ENCODE measurements at regions not wholly inside any gene's neighbourhood (a gene's known extent, or its start where the extent isn't known, plus 50 kb on each side); places are given as distances from the start of the nearest gene placed in this dataset.
"Not testable (repeated sequence)": the region's sequence is repeated elsewhere in the genome, so short reads cannot be mapped to it uniquely, and the experiment has no call there.

GRCh38 chr13:87981416-87981815 lies 310.2 kb downstream of the SLITRK5 start:
- peak in 1 of 3 donors; percentile 16 for DNase-seq

DNA sequence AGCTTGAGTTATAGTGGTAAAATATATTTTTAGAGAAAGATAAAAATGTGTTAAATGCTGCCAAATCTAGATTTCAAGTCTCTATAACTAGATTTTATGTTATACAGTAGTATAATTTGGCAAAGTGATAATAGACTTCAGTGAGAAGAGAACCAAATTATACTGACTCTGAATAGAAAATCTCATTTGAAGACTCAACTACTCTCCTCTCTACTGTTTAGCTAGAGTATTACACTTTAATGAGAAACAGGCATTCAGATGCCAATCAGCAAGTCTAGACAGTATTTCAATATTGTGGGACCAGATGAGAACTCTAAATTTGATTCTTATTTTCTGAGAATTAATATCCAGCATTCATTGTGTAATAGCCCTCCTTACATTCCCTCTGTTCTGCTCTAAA lies 311.2 kb downstream of the SLITRK5 start:
- no peak for DNase-seq

GRCh38 chr13:87986639-87987250 lies 315.6 kb downstream of the SLITRK5 start:
- DNase-seq: no peak

- no peak for DNase-seq
Observed at GRCh38 chr13:87998081-87998480, 326.9 kb downstream of the SLITRK5 start.

DNA sequence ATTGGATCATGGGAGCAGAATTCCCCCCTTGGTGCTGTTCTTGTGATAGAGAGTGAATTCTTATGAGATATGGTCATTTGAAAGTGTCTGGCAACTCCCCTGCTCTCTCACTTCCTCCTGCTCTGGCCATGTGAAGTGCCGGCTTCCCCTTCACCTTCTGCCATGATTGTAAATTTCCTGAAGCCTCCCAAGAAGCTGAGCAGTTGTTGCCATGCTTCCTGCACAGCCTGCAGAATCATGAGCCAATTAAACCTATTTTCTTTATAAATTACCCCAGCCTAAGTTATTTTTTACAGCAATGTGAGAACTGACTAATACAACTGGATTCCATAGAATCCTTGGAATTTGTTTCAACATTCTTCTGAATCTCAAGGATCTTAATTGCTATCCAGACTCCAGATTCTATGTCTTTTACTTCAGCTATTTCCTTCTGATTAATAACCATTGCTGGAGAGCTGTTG lies 328.1 kb downstream of the SLITRK5 start:
- DNase-seq: peak in 2 of 3 donors; percentile 14 to 39

DNA sequence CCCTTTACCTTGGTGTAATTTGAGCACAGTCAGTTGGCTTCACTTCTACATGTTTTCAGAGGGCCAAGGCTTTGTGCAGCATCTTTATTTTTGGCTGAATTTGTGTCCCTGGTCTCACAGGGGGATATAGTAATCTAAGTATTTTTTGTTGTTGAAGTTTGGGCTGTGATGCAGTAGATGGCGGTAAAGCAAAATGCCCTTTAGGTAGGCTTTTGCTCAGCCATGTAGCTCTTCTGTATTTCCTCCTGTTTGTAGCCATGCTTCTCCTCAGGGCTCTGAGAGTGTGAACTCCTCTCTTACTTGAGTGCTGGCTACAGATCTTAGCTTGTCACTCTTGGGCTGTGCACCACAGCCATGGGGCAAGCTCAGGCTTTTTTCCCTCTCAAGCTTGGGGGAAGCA lies 328.6 kb downstream of the SLITRK5 start:
- DNase-seq: no peak

DNA sequence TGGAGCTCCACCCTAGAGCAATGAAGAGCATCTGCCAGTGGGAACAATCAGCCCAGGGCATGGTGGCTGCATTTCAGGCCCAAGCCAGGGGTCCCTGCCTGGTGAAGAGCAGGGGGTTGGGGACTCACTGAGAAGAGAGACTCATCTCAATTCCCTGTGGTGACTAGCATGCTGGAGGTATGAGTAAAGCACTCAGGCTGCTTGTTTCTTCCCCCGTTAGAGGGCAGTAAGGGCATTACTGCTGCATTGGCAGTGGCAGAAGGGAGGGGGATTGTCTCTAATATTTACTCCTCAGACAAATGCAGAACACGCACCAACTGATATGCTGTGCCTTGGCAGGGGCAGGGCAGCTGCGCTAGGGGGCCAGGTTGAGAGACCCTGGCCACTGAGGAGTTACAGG lies 329.1 kb downstream of the SLITRK5 start:
- DNase-seq: no peak

DNA sequence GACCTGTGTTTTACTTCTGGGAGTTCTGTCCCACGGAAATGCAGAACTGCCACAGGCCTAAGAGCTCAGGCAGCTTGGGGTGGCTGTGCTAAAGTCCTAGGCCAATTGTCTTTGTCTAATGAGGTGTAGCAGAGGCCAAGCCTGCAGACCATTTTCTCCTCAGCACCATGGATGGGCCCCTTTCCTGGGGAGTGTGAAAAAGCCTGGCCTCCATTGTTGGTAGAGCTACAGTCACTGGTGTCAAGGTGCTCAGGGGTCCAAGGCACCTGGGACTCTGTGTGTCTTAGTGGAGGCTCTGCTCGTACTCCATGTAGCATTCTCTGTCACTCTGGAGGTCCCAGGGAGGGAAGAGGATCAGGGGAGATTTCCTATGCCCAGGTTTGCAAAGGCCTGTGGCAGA lies 329.6 kb downstream of the SLITRK5 start:
- DNase-seq: no peak

DNA sequence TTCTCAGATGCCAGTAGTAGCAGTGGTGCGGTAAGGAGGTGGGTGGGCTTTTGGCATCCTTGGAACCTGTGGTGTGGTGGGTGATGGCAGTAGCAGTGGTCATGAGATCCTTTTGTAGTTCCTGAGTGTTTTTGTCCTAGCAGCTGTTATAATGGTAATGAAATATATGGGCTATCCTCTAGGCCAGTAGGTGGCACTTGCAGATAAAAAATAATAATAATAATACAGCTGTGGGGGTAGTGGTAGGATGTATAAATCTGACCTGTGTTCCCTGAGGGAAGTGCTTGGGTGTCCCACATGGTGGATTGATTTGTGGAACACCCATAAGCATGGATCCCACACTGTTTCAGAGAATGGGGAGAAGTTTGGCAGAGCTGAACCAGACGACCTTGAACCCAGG lies 334.0 kb downstream of the SLITRK5 start:
- no peak for DNase-seq

GRCh38 chr13:88014527-88014926 lies 343.4 kb downstream of the SLITRK5 start:
- DNase-seq: no peak

- DNase-seq: no peak
Observed at GRCh38 chr13:88022431-88023208, 351.4 kb downstream of the SLITRK5 start.

- DNase-seq: peak in 2 of 3 donors; percentile 26 to 51
Observed at GRCh38 chr13:88026241-88026640, 355.1 kb downstream of the SLITRK5 start.

GRCh38 chr13:88031980-88032559 lies 360.9 kb downstream of the SLITRK5 start:
- no peak for DNase-seq

DNA sequence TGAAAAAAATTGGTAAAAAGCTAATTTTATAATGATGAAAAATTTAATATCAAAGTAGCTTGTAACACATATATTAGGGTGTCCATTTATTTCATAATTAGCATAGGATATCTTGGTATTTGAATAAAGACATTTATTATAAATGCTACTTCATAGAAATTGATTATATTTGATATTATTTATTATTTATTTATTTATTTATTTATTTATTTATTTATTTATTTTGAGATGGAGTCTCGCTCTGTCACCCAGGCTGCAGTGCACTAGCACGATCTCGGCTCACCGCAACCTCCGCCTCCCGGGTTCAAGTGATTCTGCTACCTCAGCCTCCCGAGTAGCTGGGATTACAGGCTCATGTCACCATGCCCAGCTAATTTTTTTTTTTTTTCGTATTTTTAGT lies 365.0 kb downstream of the SLITRK5 start:
- DNase-seq: not testable (repeated sequence)

GRCh38 chr13:88042489-88042888 lies 371.3 kb downstream of the SLITRK5 start:
- no peak for DNase-seq

DNA sequence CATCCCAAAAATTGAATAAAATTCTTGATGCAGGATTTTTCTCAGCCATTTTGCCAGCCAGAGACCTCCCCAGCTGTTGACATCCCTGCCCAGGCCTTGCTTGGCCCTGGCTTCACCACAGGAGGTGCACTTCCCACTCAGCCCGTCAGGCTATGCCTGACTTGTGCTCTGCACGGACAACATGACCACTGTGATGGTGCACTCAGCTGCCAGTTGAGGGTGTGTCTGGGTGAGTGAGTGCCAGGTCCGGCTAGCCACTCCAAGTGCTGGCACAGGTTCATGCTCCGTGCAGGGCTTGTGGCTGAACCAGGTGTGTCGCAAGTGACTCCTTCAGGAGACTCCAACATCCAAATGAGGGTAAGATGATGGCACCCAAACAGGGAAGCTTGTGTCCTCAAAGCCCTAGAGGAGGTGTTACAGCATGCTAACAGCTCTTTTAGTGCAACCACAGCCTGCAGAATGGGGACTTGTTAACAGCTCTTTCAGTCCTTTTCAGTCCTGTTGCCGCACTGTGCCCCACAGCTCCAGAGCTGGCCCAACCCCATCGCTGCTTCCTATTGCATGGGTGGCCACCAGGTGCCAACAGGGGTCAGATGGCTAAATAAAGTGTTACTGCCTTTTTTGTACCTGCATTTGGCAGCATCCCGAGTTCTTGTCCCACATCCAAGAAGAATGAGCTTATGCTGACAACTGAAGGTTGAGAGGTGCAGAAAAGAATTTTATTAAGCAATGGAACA lies 380.7 kb downstream of the SLITRK5 start:
- no peak for DNase-seq

DNA sequence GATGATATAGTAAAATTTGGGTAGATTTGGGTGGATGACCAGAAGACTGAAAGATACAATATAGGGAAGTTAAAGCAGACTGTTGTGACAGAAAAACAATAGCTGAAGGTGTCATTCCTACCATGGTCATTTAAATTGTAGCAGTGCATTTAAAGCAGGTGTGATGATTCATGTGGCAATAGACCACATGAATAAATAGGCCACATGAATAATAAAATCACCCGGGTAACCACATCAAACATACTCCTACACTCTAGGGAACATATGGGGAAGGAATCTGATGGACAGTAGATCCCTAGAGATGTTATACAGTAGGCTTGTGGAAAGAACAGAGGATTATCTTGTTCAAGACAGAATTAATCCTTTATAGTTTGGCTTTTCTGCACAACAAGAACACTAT lies 392.6 kb downstream of the SLITRK5 start:
- DNase-seq: no peak

DNA sequence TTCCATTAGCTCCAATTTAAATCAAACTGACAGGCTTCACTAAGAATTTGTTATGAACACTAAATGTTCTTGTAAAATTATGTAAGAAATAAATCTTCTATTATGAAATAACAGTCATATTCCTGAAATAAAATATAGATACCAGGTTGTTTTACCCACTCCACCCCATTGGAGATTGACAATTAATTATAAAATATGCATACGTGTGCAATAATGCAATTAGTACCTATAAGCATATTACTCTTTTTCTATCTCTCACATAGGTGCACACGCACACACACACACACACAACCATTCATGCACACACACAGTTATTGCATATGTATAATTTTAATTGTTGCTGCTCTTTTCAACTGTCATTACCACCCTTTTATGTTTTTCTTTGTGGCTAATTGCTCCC lies 395.7 kb downstream of the SLITRK5 start:
- no peak for DNase-seq

- no peak for DNase-seq
Observed at GRCh38 chr13:88068316-88068715, 397.1 kb downstream of the SLITRK5 start.

DNA sequence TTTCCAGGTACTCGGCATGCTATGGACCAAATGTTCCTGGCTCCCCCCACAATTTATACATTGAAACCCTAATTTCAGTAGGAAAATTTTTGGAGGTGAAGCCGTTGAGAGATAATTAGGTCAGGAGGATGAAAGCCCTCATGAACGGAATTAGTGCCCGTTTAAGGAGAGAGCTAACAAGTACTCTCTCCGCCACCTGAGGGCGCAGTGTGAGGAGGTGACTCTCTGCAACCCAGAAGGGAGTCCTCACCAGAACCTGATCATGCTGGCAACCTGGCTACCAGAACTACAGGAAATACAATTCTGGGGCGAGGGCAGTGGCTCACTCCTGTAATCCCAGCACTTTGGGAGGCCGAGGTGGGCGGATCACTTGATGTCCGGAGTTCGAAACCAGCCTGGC lies 397.8 kb downstream of the SLITRK5 start:
- DNase-seq: no peak

DNA sequence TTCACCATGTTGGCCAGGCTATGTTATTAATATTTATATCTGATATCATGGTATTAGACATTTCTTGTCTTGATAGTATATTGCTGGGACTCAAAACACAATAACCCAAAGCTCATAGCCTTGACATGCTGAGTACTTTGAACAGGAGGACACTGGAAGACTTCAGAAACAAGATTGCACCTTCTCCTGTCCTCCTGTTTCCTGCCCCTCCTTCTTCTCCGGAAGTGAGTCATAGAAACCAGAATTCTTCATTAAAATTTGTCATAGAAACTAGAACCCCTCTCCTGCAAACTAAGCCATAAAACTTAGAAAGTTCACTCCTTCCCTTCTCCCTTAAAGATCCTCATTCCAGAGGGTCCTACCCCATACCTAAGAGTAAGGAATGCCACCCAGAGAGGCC lies 400.2 kb downstream of the SLITRK5 start:
- no peak for DNase-seq

DNA sequence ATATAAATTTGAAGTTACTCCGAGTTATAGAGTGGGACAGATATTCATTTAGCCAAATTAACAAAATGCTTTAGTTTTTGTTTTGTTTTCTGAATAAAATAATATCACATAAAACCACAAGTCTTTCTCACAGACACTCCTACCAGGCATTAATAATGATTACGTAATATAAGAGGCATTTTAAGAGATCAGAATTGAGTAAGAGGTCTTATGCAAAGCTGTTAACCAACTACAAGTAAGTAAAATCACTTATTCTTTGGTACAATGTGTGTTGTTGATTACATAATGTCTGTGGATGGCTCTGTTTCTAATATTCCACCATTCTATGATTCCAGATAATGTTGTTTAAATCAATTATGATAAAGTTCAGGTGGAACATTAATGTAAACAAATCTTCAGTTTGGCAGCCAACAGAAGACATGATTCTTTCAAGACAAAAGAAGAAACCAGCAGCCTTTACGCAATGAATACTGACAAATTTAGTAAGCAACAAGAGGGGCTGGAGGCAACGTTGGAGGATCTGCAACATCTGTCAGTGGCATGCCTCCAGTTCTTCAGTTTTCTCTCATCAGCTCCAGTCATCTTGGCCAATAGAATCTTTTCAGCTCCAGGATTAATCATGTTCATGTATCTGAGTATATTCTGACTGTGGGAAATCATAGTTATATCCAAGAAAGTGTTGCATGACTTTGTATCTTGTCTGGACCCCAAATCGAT lies 403.8 kb downstream of the SLITRK5 start:
- DNase-seq: peak; percentile 60 to 86 (median 69)
